Esophagus squamous epithelium (tissue), 5 donors: ENCODE measurements at regions not wholly inside any gene's neighbourhood (a gene's known extent, or its start where the extent isn't known, plus 50 kb on each side); places are given as distances from the start of the nearest gene placed in this dataset.

Experiments
- DNase-seq: peaks from one replicate; lab custom pipeline; 2025; lab: John Stamatoyannopoulos, UW
- H3K27ac ChIP-seq, 4 donors: fragments of 200-600 bp; sonication (generic); one replicate each; pipeline ENCODE4 v1.5.1; 2016 to 2019; ENCODE audit warnings: mild to moderate bottlenecking in 1 of 4
- H3K27me3 ChIP-seq, 4 donors: fragments of 200-600 bp; sonication (generic); 1 replicate in 3 of 4; 2 replicates in 1 of 4; pipeline versions ENCODE4 v1.5.1 to v1.6.0; 2017 to 2021; ENCODE audit warnings: antibody characterized with exemption in 1 of 4
- H3K36me3 ChIP-seq, 3 donors: fragments of 200-600 bp; sonication (generic); one replicate each; pipeline ENCODE4 v1.5.1; 2016 to 2019
- H3K4me1 ChIP-seq, 3 donors: fragments of 200-600 bp; sonication (generic); one replicate each; pipeline ENCODE4 v1.5.1; 2017 to 2019
- H3K4me3 ChIP-seq, 4 donors: fragments of 200-600 bp; sonication (generic); 1 replicate in 3 of 4; 2 replicates in 1 of 4; pipeline ENCODE4 v1.5.1; 2016 to 2019; ENCODE audit warnings: mild to moderate bottlenecking in 2 of 4, moderate library complexity in 1 of 4
- H3K9me3 ChIP-seq, 3 donors: fragments of 200-600 bp; sonication (generic); one replicate each; pipeline ENCODE4 v1.5.1; 2016 to 2019
- POLR2A ChIP-seq, 4 donors: fragments of 450-650 bp; IDR thresholded peaks; one replicate each; pipeline ENCODE4 v1.6.1; 2017; ENCODE audit warnings: antibody characterized with exemption in 4 of 4, mild to moderate bottlenecking in 4 of 4, moderate library complexity in 3 of 4
- WGBS, 2 donors: methylation state at CpG; one replicate each; pipeline ENCODE4 v1.1.5; 2018; 5-methylcytosine and 5-hydroxymethylcytosine counted together
- intact Hi-C: fragments of 100-400 bp; cut with DNase I; formaldehyde crosslinking; loops from one replicate; pipeline ENCODE4 v1.15.0; 2022
- TF ChIP-seq, protein P1 (sequence below), 6 experiments: fragments of 450-650 bp in 4 of 6; fragments of 200-600 bp in 2 of 6; sonication (generic) in 2 of 6; IDR thresholded peaks; one replicate each; pipeline ENCODE4 v1.5.1; 2016 to 2019; ENCODE audit warnings: antibody characterized with exemption in 6 of 6, mild to moderate bottlenecking in 4 of 6, moderate library complexity in 4 of 6
- donor health status: DM: yes; HTN: yes; CAD: no.

DNA sequence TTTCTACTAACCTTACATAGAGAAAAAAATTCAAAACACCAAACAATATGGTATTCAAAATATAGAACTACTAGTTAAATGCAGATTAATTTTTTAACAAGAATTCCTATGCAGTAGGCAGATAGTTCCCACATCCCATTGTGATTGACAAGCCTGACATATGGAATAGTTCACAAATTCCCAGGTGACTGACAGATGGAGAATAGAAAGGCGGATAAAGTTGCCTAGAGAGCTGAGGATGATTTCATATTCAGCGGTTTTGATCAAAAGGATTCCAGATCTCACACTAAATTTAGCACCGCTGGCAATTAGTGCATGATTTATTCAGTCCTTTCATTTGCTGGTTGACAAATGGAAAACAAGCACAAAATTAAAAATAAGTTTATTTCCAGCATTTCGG lies 733.7 kb upstream of the POU3F3 start:
- no peaks in the 10 kb centered on the region for H3K9me3 ChIP-seq

DNA sequence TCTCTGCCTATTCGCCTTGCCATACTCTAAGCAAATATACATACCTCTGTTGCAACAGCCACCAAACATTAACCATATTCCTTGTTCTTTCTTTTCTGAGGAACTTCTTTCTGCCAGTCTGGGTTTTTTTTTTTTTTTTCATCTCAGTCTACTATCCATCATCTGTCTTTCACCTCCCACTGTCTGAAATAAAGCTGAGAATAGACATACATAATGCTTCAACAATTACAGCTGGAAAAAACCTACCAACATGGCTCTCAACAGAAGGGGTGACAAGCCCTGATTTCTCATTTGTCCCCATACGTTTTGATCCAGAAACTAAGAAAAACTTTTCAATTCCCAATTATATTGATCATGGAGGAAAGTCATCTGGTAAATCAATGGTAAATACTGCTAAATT lies 728.8 kb upstream of the POU3F3 start:
- TF ChIP-seq POLR2A (IDR thresholded peaks at IDR 0.05) = no peak
- TF ChIP-seq, protein P1, sequence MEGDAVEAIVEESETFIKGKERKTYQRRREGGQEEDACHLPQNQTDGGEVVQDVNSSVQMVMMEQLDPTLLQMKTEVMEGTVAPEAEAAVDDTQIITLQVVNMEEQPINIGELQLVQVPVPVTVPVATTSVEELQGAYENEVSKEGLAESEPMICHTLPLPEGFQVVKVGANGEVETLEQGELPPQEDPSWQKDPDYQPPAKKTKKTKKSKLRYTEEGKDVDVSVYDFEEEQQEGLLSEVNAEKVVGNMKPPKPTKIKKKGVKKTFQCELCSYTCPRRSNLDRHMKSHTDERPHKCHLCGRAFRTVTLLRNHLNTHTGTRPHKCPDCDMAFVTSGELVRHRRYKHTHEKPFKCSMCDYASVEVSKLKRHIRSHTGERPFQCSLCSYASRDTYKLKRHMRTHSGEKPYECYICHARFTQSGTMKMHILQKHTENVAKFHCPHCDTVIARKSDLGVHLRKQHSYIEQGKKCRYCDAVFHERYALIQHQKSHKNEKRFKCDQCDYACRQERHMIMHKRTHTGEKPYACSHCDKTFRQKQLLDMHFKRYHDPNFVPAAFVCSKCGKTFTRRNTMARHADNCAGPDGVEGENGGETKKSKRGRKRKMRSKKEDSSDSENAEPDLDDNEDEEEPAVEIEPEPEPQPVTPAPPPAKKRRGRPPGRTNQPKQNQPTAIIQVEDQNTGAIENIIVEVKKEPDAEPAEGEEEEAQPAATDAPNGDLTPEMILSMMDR (IDR thresholded peaks at IDR 0.05) = no peak
- DNase-seq = no peak
- H3K27me3 ChIP-seq = no peaks in the 10 kb centered on the region
- no peak overlapping the region for H3K27ac ChIP-seq
- no peaks in the 10 kb centered on the region for H3K4me1 ChIP-seq
- no peaks in the 10 kb centered on the region for H3K36me3 ChIP-seq
- intact Hi-C loops = no loop called here
- WGBS, 2 donors = 27 to 53% methylated on average over 2 of the region's 2 CpGs
- H3K9me3 ChIP-seq = no peaks in the 10 kb centered on the region
- H3K4me3 ChIP-seq = no peak overlapping the region

More for the DNA sequence above, 733.7 kb upstream of the POU3F3 start:
- DNase-seq = no peak
- TF ChIP-seq, protein P1 (IDR thresholded peaks at IDR 0.05) = no peak
- no peak for TF ChIP-seq POLR2A (IDR thresholded peaks at IDR 0.05)
- no peak overlapping the region for H3K27ac ChIP-seq
- no peak overlapping the region for H3K4me3 ChIP-seq
- no peaks in the 10 kb centered on the region for H3K36me3 ChIP-seq
- 85 to 86% methylated on average over 4 of the region's 4 CpGs for WGBS, 2 donors
- no peaks in the 10 kb centered on the region for H3K4me1 ChIP-seq
- no peaks in the 10 kb centered on the region for H3K27me3 ChIP-seq
- intact Hi-C loops = no loop called here

DNA sequence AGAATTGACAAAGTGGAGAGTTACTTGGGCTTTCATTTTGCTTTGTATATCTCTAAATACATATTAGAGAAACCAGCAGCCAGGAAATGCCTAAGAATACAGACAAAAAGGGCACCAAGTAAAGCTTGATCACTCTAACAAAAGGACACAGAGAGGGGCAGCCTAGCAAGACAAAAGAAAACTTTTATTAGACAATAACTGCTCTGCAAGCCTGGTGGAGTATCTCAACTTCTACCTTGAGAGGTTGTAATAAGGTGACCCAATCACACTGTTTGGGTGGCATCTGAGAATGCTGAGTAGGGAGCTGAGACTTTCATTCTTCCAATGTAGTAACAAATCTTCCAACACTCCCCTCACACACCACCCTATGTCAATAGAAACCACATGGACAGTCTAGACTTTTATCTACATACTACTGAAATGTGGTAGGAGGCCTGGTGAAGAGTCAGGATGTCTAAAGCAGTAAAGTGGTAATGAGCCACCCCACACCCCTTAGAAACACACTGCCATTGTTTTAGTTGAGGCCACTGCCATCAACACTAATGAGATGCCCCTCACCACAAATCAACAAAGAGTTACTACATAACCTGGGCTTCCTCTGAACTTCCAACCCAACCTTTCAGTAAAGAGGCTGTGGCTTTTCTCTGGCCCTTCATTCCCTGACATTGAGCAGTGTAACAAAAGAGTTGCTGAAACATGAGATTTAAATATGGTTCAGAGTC lies 726.7 kb upstream of the POU3F3 start:
- Histone ChIP-seq H3K36me3 (no peaks in the 10 kb centered on the region), H3K27me3 (no peaks in the 10 kb centered on the region), H3K4me3 (no peak overlapping the region), H3K4me1 (no peaks in the 10 kb centered on the region), H3K27ac (no peak overlapping the region), H3K9me3 (no peaks in the 10 kb centered on the region)
- no peak for DNase-seq
- TF ChIP-seq, protein P1 (IDR thresholded peaks at IDR 0.05) = no peak
- no peak for TF ChIP-seq POLR2A (IDR thresholded peaks at IDR 0.05)
- intact Hi-C loops = no loop called here

DNA sequence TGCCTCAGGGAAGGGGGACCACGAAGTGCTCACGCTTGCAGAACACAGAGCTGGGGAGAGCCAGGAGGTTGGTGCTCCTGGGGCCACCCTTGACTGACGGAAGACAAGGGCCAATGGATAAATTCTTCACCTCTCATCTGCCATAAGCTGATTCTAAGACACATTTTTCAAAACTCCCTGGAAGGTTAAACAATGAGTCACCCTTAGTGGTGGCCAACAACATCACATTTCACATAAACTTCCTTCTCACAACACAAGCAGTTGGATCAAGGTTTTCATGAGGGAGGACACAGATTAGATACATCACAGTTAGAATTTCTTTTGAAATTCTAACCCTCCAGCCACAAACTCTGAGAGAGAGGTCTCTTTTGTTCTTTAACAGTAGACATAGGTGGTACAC lies 713.6 kb upstream of the POU3F3 start:
- Histone ChIP-seq H3K27me3 (no peaks in the 10 kb centered on the region), H3K4me1 (no peaks in the 10 kb centered on the region), H3K36me3 (no peaks in the 10 kb centered on the region), H3K27ac (no peak overlapping the region), H3K4me3 (no peak overlapping the region), H3K9me3 (no peaks in the 10 kb centered on the region)
- 69 to 80% methylated on average over 2 to 3 of the region's 3 CpGs for WGBS, 2 donors
- intact Hi-C loops = no loop called here
- TF ChIP-seq, protein P1 (IDR thresholded peaks at IDR 0.05) = no peak
- no peak for TF ChIP-seq POLR2A (IDR thresholded peaks at IDR 0.05)
- DNase-seq = no peak

DNA sequence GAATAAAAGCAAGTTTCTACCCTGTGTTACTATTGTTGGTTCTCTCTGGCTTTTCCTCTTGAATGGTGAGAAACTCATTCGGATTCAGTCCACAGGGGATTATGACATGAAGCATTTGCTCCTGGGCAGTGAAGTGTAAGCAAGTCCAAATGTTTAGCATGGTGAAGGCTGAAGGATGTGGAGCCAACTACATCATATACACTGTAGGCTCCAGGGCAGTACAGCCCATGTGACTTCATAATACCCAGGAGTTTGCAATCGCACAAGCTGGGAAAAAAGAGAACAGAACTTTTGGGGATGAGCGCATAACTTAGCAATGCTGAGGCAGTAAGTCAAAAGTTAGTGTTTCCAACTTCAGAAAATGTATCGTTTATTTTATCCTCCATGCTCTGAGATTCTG lies 695.7 kb upstream of the POU3F3 start:
- 62 to 79% methylated on average over 4 of the region's 4 CpGs for WGBS, 2 donors
- no peaks in the 10 kb centered on the region for H3K4me1 ChIP-seq
- intact Hi-C loops = no loop called here
- no peak overlapping the region for H3K27ac ChIP-seq
- no peaks in the 10 kb centered on the region for H3K27me3 ChIP-seq
- no peak overlapping the region for H3K4me3 ChIP-seq
- no peaks in the 10 kb centered on the region for H3K36me3 ChIP-seq
- no peak for DNase-seq
- TF ChIP-seq POLR2A (IDR thresholded peaks at IDR 0.05) = no peak
- TF ChIP-seq, protein P1 (IDR thresholded peaks at IDR 0.05) = no peak
- no peaks in the 10 kb centered on the region for H3K9me3 ChIP-seq
